ENCODE measurements at regions not wholly inside any gene's neighbourhood (a gene's known extent, or its start where the extent isn't known, plus 50 kb on each side); places are given as distances from the start of the nearest gene placed in this dataset.

- no peak for TF ChIP-seq CTCF (IDR thresholded peaks at IDR 0.05)
- no peak for TF ChIP-seq POLR2A (IDR thresholded peaks at IDR 0.05)
These were observed 160.0 kb upstream of the FOXF1 start for GRCh38 chr16:86350289-86350688.

Data from tibial nerve (tissue), 3 donors.